ENCODE measurements at regions not wholly inside any gene's neighbourhood (a gene's known extent, or its start where the extent isn't known, plus 50 kb on each side); places are given as distances from the start of the nearest gene placed in this dataset.

- intact Hi-C loops (cut with micrococcal nuclease): no loop called here
- no peak overlapping the region for H3K4me3 ChIP-seq (ENCODE audit: low read length in 2 of 2)
- peaks cover 0 to 10% (median 4%) of the 10 kb centered on the region in 8 donors for H3K9me3 Mint-ChIP-seq
- H3K27ac Mint-ChIP-seq: no peak overlapping the region
- H3K4me1 ChIP-seq (ENCODE audit: insufficient read depth, low read length): no peaks in the 10 kb centered on the region
- no peak overlapping the region for H3K4me3 Mint-ChIP-seq
- no peaks in the 10 kb centered on the region for H3K4me1 Mint-ChIP-seq
- H3K27me3 Mint-ChIP-seq: peaks cover 0 to 2% of the 10 kb centered on the region in 2 donors
- CTCF ChIA-PET (ENCODE audit: partially characterized antibody): no interaction called here
- H3K9me3 ChIP-seq (ENCODE audit: control insufficient read depth in 1 of 2, low read length in 2 of 2): no peaks in the 10 kb centered on the region
- DNase-seq: no peak
- H3K36me3 ChIP-seq (ENCODE audit: insufficient read depth, low read length): no peaks in the 10 kb centered on the region
- H3K27me3 ChIP-seq (ENCODE audit: insufficient read depth, low read length): no peaks in the 10 kb centered on the region
- no peaks in the 10 kb centered on the region for H3K36me3 Mint-ChIP-seq
- no peak overlapping the region for H3K27ac ChIP-seq (ENCODE audit: low read depth, low read length)
- POLR2A ChIA-PET (ENCODE audit: partially characterized antibody): no interaction called here
Observed at GRCh38 chr4:24169956-24170355, 280.1 kb upstream of the PPARGC1A start.

GRCh38 chr4:24168658-24169057 is 278.8 kb upstream of the PPARGC1A start:
- Histone ChIP-seq H3K4me3 (ENCODE audit: low read length in 2 of 2) (no peak overlapping the region), H3K9me3 (ENCODE audit: control insufficient read depth in 1 of 2, low read length in 2 of 2) (no peaks in the 10 kb centered on the region), H3K27ac (ENCODE audit: low read depth, low read length) (no peak overlapping the region), H3K36me3 (ENCODE audit: insufficient read depth, low read length) (no peaks in the 10 kb centered on the region), H3K27me3 (ENCODE audit: insufficient read depth, low read length) (no peaks in the 10 kb centered on the region), H3K4me1 (ENCODE audit: insufficient read depth, low read length) (no peaks in the 10 kb centered on the region)
- peaks cover 0 to 3% of the 10 kb centered on the region in 2 donors for H3K27me3 Mint-ChIP-seq
- DNase-seq: no peak
- intact Hi-C loops (cut with micrococcal nuclease): no loop called here
- H3K36me3 Mint-ChIP-seq: no peaks in the 10 kb centered on the region
- no peak overlapping the region for H3K27ac Mint-ChIP-seq
- H3K4me1 Mint-ChIP-seq: no peaks in the 10 kb centered on the region
- ChIA-PET POLR2A (ENCODE audit: partially characterized antibody) (no interaction called here), CTCF (ENCODE audit: partially characterized antibody) (no interaction called here)
- no peak overlapping the region for H3K4me3 Mint-ChIP-seq
- H3K9me3 Mint-ChIP-seq: peaks cover 0 to 10% (median 2%) of the 10 kb centered on the region in 8 donors

GRCh38 chr4:24166501-24166900 is 276.7 kb upstream of the PPARGC1A start:
- CTCF ChIA-PET (ENCODE audit: partially characterized antibody): no interaction called here
- H3K36me3 Mint-ChIP-seq: no peaks in the 10 kb centered on the region
- POLR2A ChIA-PET (ENCODE audit: partially characterized antibody): no interaction called here
- Histone ChIP-seq H3K4me1 (ENCODE audit: insufficient read depth, low read length) (no peaks in the 10 kb centered on the region), H3K9me3 (ENCODE audit: control insufficient read depth in 1 of 2, low read length in 2 of 2) (no peaks in the 10 kb centered on the region), H3K4me3 (ENCODE audit: low read length in 2 of 2) (no peak overlapping the region), H3K36me3 (ENCODE audit: insufficient read depth, low read length) (no peaks in the 10 kb centered on the region), H3K27me3 (ENCODE audit: insufficient read depth, low read length) (no peaks in the 10 kb centered on the region), H3K27ac (ENCODE audit: low read depth, low read length) (no peak overlapping the region)
- intact Hi-C loops (cut with micrococcal nuclease): no loop called here
- no peak overlapping the region for H3K27ac Mint-ChIP-seq
- no peak overlapping the region for H3K4me3 Mint-ChIP-seq
- peaks cover 0 to 3% of the 10 kb centered on the region in 2 donors for H3K27me3 Mint-ChIP-seq
- no peaks in the 10 kb centered on the region for H3K4me1 Mint-ChIP-seq
- no peak for DNase-seq
- H3K9me3 Mint-ChIP-seq: peaks cover 0 to 8% (median 3%) of the 10 kb centered on the region in 8 donors

GRCh38 chr4:24164797-24165196 is 274.9 kb upstream of the PPARGC1A start:
- Mint-ChIP-seq H3K27me3 (peaks cover 0 to 3% of the 10 kb centered on the region in 2 donors), H3K4me3 (no peak overlapping the region), H3K36me3 (no peaks in the 10 kb centered on the region), H3K27ac (no peak overlapping the region), H3K4me1 (no peaks in the 10 kb centered on the region), H3K9me3 (peaks cover 0 to 8% (median 3%) of the 10 kb centered on the region in 8 donors)
- CTCF ChIA-PET (ENCODE audit: partially characterized antibody): no interaction called here
- Histone ChIP-seq H3K27me3 (ENCODE audit: insufficient read depth, low read length) (no peaks in the 10 kb centered on the region), H3K9me3 (ENCODE audit: control insufficient read depth in 1 of 2, low read length in 2 of 2) (no peaks in the 10 kb centered on the region), H3K4me1 (ENCODE audit: insufficient read depth, low read length) (no peaks in the 10 kb centered on the region), H3K27ac (ENCODE audit: low read depth, low read length) (no peak overlapping the region), H3K4me3 (ENCODE audit: low read length in 2 of 2) (no peak overlapping the region), H3K36me3 (ENCODE audit: insufficient read depth, low read length) (no peaks in the 10 kb centered on the region)
- intact Hi-C loops (cut with micrococcal nuclease): no loop called here
- POLR2A ChIA-PET (ENCODE audit: partially characterized antibody): no interaction called here
- DNase-seq: no peak

- H3K4me1 ChIP-seq (ENCODE audit: insufficient read depth, low read length): no peaks in the 10 kb centered on the region
- peaks cover 0 to 7% (median 3%) of the 10 kb centered on the region in 8 donors for H3K9me3 Mint-ChIP-seq
- no peaks in the 10 kb centered on the region for H3K36me3 Mint-ChIP-seq
- H3K4me3 Mint-ChIP-seq: no peak overlapping the region
- CTCF ChIA-PET (ENCODE audit: partially characterized antibody): no interaction called here
- H3K27ac Mint-ChIP-seq: no peak overlapping the region
- intact Hi-C loops (cut with micrococcal nuclease): no loop called here
- DNase-seq: no peak
- no peak overlapping the region for H3K27ac ChIP-seq (ENCODE audit: low read depth, low read length)
- H3K27me3 ChIP-seq (ENCODE audit: insufficient read depth, low read length): no peaks in the 10 kb centered on the region
- H3K36me3 ChIP-seq (ENCODE audit: insufficient read depth, low read length): no peaks in the 10 kb centered on the region
- H3K27me3 Mint-ChIP-seq: peaks cover 0 to 3% of the 10 kb centered on the region in 2 donors
- no peaks in the 10 kb centered on the region for H3K9me3 ChIP-seq (ENCODE audit: control insufficient read depth in 1 of 2, low read length in 2 of 2)
- no peak overlapping the region for H3K4me3 ChIP-seq (ENCODE audit: low read length in 2 of 2)
- POLR2A ChIA-PET (ENCODE audit: partially characterized antibody): no interaction called here
- no peaks in the 10 kb centered on the region for H3K4me1 Mint-ChIP-seq
Observed at GRCh38 chr4:24164054-24164693, 274.3 kb upstream of the PPARGC1A start.

- H3K4me1 ChIP-seq (ENCODE audit: insufficient read depth, low read length): no peaks in the 10 kb centered on the region
- ChIA-PET CTCF (ENCODE audit: partially characterized antibody) (no interaction called here), POLR2A (ENCODE audit: partially characterized antibody) (no interaction called here)
- H3K27ac Mint-ChIP-seq: no peak overlapping the region
- H3K4me3 Mint-ChIP-seq: no peak overlapping the region
- H3K36me3 ChIP-seq (ENCODE audit: insufficient read depth, low read length): no peaks in the 10 kb centered on the region
- DNase-seq: no peak
- peaks cover 0 to 4% (median 3%) of the 10 kb centered on the region in 8 donors for H3K9me3 Mint-ChIP-seq
- H3K4me1 Mint-ChIP-seq: no peaks in the 10 kb centered on the region
- H3K27ac ChIP-seq (ENCODE audit: low read depth, low read length): no peak overlapping the region
- no peak overlapping the region for H3K4me3 ChIP-seq (ENCODE audit: low read length in 2 of 2)
- H3K27me3 ChIP-seq (ENCODE audit: insufficient read depth, low read length): no peaks in the 10 kb centered on the region
- H3K9me3 ChIP-seq (ENCODE audit: control insufficient read depth in 1 of 2, low read length in 2 of 2): no peaks in the 10 kb centered on the region
- intact Hi-C loops (cut with micrococcal nuclease): no loop called here
- peaks cover 0 to 3% of the 10 kb centered on the region in 2 donors for H3K27me3 Mint-ChIP-seq
- no peaks in the 10 kb centered on the region for H3K36me3 Mint-ChIP-seq
Observed at GRCh38 chr4:24163314-24163713, 273.5 kb upstream of the PPARGC1A start.

GRCh38 chr4:24160358-24160757 is 270.5 kb upstream of the PPARGC1A start:
- Mint-ChIP-seq H3K4me3 (no peak overlapping the region), H3K27ac (no peak overlapping the region), H3K36me3 (no peaks in the 10 kb centered on the region), H3K4me1 (no peaks in the 10 kb centered on the region), H3K9me3 (peaks cover 0 to 6% (median under 1%) of the 10 kb centered on the region in 8 donors), H3K27me3 (peaks cover 0 to 2% of the 10 kb centered on the region in 2 donors)
- H3K27me3 ChIP-seq (ENCODE audit: insufficient read depth, low read length): no peaks in the 10 kb centered on the region
- no peak overlapping the region for H3K4me3 ChIP-seq (ENCODE audit: low read length in 2 of 2)
- intact Hi-C loops (cut with micrococcal nuclease): no loop called here
- POLR2A ChIA-PET (ENCODE audit: partially characterized antibody): no interaction called here
- CTCF ChIA-PET (ENCODE audit: partially characterized antibody): no interaction called here
- no peak overlapping the region for H3K27ac ChIP-seq (ENCODE audit: low read depth, low read length)
- H3K36me3 ChIP-seq (ENCODE audit: insufficient read depth, low read length): no peaks in the 10 kb centered on the region
- no peak for DNase-seq
- no peaks in the 10 kb centered on the region for H3K4me1 ChIP-seq (ENCODE audit: insufficient read depth, low read length)
- no peaks in the 10 kb centered on the region for H3K9me3 ChIP-seq (ENCODE audit: control insufficient read depth in 1 of 2, low read length in 2 of 2)

- H3K4me1 Mint-ChIP-seq: no peaks in the 10 kb centered on the region
Observed at GRCh38 chr4:24158031-24158430, 268.2 kb upstream of the PPARGC1A start.

More at GRCh38 chr4:24158031-24158430, 268.2 kb upstream of the PPARGC1A start:
- Mint-ChIP-seq H3K4me3 (no peak overlapping the region), H3K27me3 (peaks cover 0 to 1% of the 10 kb centered on the region in 2 donors), H3K27ac (no peak overlapping the region), H3K9me3 (peaks cover 0 to 6% (median under 1%) of the 10 kb centered on the region in 8 donors), H3K36me3 (no peaks in the 10 kb centered on the region)
- no peaks in the 10 kb centered on the region for H3K36me3 ChIP-seq (ENCODE audit: insufficient read depth, low read length)
- H3K4me3 ChIP-seq (ENCODE audit: low read length in 2 of 2): no peak overlapping the region
- H3K27me3 ChIP-seq (ENCODE audit: insufficient read depth, low read length): no peaks in the 10 kb centered on the region
- ChIA-PET POLR2A (ENCODE audit: partially characterized antibody) (no interaction called here), CTCF (ENCODE audit: partially characterized antibody) (no interaction called here)
- no peaks in the 10 kb centered on the region for H3K4me1 ChIP-seq (ENCODE audit: insufficient read depth, low read length)
- H3K9me3 ChIP-seq (ENCODE audit: control insufficient read depth in 1 of 2, low read length in 2 of 2): no peaks in the 10 kb centered on the region
- intact Hi-C loops (cut with micrococcal nuclease): no loop called here
- no peak for DNase-seq
- H3K27ac ChIP-seq (ENCODE audit: low read depth, low read length): no peak overlapping the region

Measured in CD4-positive, alpha-beta memory T cell (primary cell).